ENCODE measurements at regions not wholly inside any gene's neighbourhood (a gene's known extent, or its start where the extent isn't known, plus 50 kb on each side); places are given as distances from the start of the nearest gene placed in this dataset.

DNA sequence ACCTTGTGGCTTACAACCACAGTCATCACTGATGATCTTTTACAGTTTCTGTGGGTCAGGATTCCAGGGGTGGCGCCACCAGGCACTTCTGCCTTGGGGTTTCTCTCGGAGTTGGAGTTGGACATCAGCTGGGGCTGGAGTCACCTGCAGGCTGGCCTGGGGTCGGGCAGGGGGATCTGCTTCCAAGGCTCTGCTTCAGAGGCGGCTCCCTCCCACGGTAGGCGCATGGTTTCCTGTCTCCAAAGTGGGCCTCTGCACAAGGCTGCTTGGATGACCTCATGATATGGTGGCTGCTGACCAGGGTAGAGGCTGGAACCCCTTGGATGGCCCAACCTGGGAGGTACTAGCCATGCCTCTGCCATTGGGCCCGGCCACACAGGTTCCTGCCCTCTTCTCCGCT, 170.6 kb upstream of the CIBAR2 start:
- no peaks in the 10 kb centered on the region for H3K9me3 ChIP-seq
- peaks cover 0 to 4% (median 0%) of the 10 kb centered on the region in 3 donors for H3K4me1 ChIP-seq
- H3K36me3 ChIP-seq = no peaks in the 10 kb centered on the region
- no peaks in the 10 kb centered on the region for H3K27me3 ChIP-seq
- DNase-seq = no peak
- H3K27ac ChIP-seq = no peak overlapping the region
- intact Hi-C loops (cut with DNase I) = no loop called here
- no peak for FAIRE-seq
- no peak for ATAC-seq
- TF ChIP-seq, protein P1, sequence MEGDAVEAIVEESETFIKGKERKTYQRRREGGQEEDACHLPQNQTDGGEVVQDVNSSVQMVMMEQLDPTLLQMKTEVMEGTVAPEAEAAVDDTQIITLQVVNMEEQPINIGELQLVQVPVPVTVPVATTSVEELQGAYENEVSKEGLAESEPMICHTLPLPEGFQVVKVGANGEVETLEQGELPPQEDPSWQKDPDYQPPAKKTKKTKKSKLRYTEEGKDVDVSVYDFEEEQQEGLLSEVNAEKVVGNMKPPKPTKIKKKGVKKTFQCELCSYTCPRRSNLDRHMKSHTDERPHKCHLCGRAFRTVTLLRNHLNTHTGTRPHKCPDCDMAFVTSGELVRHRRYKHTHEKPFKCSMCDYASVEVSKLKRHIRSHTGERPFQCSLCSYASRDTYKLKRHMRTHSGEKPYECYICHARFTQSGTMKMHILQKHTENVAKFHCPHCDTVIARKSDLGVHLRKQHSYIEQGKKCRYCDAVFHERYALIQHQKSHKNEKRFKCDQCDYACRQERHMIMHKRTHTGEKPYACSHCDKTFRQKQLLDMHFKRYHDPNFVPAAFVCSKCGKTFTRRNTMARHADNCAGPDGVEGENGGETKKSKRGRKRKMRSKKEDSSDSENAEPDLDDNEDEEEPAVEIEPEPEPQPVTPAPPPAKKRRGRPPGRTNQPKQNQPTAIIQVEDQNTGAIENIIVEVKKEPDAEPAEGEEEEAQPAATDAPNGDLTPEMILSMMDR (IDR thresholded peaks at IDR 0.05) = no peak
- WGBS, 2 donors = 88 to 94% methylated on average over 8 of the region's 8 CpGs
- H3K4me3 ChIP-seq = no peak overlapping the region

DNA sequence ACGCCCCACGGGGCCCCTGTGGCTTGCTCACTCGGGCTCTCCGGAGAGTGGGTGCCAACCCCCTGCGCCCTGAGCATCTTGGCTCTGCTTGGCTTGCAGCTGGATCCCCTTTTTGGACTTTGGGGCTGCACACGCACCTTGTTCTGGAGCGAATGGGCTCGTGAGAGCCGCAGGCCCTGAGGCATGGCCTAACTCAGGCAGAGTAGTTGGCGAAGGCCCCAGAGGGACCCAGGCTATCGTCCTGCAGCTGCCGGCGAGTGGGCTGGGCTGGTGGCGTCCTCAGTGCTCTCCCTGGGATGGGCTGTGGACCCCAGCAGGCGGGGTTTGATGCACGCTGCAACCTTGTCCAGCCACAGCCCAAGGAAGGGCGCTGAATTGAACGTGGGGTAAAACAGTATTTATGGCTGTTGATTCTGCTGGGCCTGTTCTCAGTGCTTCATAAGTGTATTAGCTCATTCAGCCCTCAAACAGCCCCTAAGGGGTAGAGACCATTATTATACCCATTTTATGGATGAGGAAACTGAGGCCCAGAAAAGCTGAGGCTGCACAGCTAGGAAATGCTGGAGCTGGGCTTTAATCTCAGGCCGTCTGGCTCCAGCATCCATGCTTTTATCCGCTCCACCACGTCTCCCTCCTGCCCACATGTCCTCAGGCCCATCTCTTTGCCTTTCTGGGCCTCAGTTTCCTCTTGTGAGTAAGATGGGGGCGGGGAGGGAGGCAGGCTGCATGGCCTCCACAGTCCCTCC, 171.2 kb upstream of the CIBAR2 start:
- H3K27me3 ChIP-seq = no peaks in the 10 kb centered on the region
- H3K4me1 ChIP-seq = peaks cover 0 to 4% (median 0%) of the 10 kb centered on the region in 3 donors
- H3K4me3 ChIP-seq = no peak overlapping the region
- ATAC-seq (no peak), FAIRE-seq (no peak), DNase-seq (no peak)
- 92 to 97% methylated on average over 22 of the region's 22 CpGs for WGBS, 2 donors
- intact Hi-C loops (cut with DNase I) = no loop called here
- H3K36me3 ChIP-seq = no peaks in the 10 kb centered on the region
- TF ChIP-seq, protein P1 (IDR thresholded peaks at IDR 0.05) = no peak
- no peaks in the 10 kb centered on the region for H3K9me3 ChIP-seq
- H3K27ac ChIP-seq = no peak overlapping the region

DNA sequence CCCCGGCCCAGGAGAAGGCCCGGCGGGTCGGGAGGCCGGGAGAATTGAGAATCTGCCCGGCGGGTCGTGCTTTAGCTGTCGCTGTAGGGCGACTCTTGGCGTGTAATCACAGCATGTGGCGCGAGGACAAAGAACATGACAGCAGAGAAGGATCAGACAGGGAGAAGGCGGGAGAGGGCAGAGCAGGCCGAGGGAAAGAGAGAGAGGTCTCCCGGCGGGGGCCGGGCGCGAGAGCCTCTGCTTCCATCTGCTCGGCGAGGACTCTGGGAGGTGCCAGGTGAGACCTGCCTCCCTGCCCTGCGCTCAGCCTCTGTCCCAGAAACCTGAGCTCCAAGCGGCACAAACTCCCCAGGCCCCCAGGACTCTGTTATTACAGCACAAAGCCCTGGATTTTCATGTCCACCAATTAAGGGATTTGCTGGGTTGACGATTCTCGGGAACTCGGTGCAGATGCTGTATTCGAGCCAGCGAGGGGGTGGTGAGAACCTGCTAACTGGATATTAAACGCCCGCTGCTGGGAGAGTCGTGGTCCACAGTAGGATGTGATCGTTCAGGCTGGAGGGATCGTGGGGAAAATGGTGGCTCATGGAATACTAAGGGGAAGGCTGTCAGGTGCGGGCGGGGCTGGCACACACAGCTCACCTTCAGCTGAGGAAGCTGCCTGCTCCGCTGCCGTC, 172.0 kb upstream of the CIBAR2 start:
- no peak for FAIRE-seq
- peaks cover 0 to 5% (median 4%) of the 10 kb centered on the region in 3 donors for H3K4me1 ChIP-seq
- no peaks in the 10 kb centered on the region for H3K9me3 ChIP-seq
- intact Hi-C loops (cut with DNase I) = no loop called here
- WGBS, 2 donors = 88 to 90% methylated on average over 38 of the region's 38 CpGs
- H3K4me3 ChIP-seq = no peak overlapping the region
- ATAC-seq = no peak
- no peaks in the 10 kb centered on the region for H3K36me3 ChIP-seq
- H3K27me3 ChIP-seq = no peaks in the 10 kb centered on the region
- DNase-seq = no peak
- H3K27ac ChIP-seq = no peak overlapping the region
- TF ChIP-seq, protein P1 (IDR thresholded peaks at IDR 0.05) = no peak

DNA sequence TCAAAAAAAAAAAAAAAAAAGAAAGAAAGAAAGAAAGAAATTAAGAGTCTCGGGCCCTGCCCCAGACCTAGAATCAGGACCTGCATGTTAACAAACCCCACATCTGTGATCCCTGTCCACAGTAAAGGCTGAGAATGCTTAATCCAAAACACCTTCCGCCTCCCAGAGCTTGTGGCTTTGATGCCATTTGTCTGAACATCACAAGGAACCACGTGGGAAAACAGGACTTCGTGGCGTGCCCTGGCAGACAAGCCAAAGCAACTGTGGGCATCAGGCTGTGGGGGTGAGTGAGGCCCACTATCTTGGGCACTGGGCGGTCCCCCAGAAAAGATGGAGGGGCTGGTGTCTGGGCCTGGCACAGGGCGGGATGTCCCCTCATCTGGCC, 173.4 kb upstream of the CIBAR2 start:
- no peak for ATAC-seq
- DNase-seq = no peak

More for the DNA sequence above, 173.4 kb upstream of the CIBAR2 start:
- intact Hi-C loops (cut with DNase I) = no loop called here
- 84 to 86% methylated on average over 7 of the region's 7 CpGs for WGBS, 2 donors
- TF ChIP-seq, protein P1 (IDR thresholded peaks at IDR 0.05) = no peak
- peaks cover 0 to 5% (median 4%) of the 10 kb centered on the region in 3 donors for H3K4me1 ChIP-seq
- no peaks in the 10 kb centered on the region for H3K9me3 ChIP-seq
- H3K4me3 ChIP-seq = no peak overlapping the region
- no peaks in the 10 kb centered on the region for H3K27me3 ChIP-seq
- H3K36me3 ChIP-seq = no peaks in the 10 kb centered on the region
- H3K27ac ChIP-seq = no peak overlapping the region
- FAIRE-seq = no peak

Data from pancreas (tissue), 10 donors.